ENCODE measurements at regions not wholly inside any gene's neighbourhood (a gene's known extent, or its start where the extent isn't known, plus 50 kb on each side); places are given as distances from the start of the nearest gene placed in this dataset.
A peak's percentile ranks its signal among the peaks of the same experiment; 100 is the strongest.
"Not testable (repeated sequence)": the region's sequence is repeated elsewhere in the genome, so short reads cannot be mapped to it uniquely, and the experiment has no call there.

DNA sequence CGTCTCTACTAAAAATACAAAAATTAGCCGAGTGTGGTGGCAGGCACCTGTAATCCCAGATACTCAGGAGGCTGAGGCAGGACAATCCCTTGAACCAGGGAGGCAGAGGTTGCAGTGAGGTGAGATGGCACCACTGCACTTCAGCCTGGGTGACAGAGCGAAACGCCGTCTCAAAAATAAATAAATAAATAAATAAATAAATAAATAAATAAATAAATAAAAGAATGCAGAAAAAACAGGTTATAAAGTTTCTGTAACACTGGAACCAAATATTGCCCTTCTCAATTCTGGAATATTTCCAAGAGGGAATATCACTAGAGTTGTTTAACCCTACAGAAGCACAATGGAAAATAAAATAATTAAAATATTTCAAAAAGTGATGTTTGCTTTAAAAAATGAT, 418.4 kb downstream of the ADAM29 start:
- ATAC-seq = not testable (repeated sequence)

GRCh38 chr4:175339100-175339707, 421.0 kb downstream of the ADAM29 start:
- Mint-ChIP-seq H3K27ac (no peak overlapping the region), H3K4me3 (no peak overlapping the region), H3K27me3 (ENCODE audit: insufficient read depth, low read depth, poor library complexity) (no peaks in the 10 kb centered on the region), H3K36me3 (ENCODE audit: low read depth) (peaks cover 5% of the 10 kb centered on the region), H3K9me3 (peaks cover 7% of the 10 kb centered on the region), H3K4me1 (no peaks in the 10 kb centered on the region)
- Histone ChIP-seq H3K27ac (ENCODE audit: low read depth) (no peak overlapping the region), H3K36me3 (ENCODE audit: insufficient read depth) (no peaks in the 10 kb centered on the region), H3F3A (replicated peaks; ENCODE audit: low read depth) (no peaks in the 10 kb centered on the region), H3K79me2 (replicated peaks; ENCODE audit: insufficient read depth) (no peaks in the 10 kb centered on the region), H3K9me2 (ENCODE audit: insufficient read depth) (peaks cover 2% of the 10 kb centered on the region; the same call in 1 of the 2 replicates), H3K4me2 (no peak overlapping the region), H3K4me1 (ENCODE audit: insufficient read depth) (no peaks in the 10 kb centered on the region), H2AFZ (no peak overlapping the region), H3K27me3 (ENCODE audit: insufficient read depth) (no peaks in the 10 kb centered on the region), H4K20me1 (replicated peaks; ENCODE audit: insufficient read depth) (no peaks in the 10 kb centered on the region), H3K4me3 (no peak overlapping the region)
- no peak for ATAC-seq
- no peak for DNase-seq (ENCODE audit: low spot score)
- TF ChIP-seq, protein P1, sequence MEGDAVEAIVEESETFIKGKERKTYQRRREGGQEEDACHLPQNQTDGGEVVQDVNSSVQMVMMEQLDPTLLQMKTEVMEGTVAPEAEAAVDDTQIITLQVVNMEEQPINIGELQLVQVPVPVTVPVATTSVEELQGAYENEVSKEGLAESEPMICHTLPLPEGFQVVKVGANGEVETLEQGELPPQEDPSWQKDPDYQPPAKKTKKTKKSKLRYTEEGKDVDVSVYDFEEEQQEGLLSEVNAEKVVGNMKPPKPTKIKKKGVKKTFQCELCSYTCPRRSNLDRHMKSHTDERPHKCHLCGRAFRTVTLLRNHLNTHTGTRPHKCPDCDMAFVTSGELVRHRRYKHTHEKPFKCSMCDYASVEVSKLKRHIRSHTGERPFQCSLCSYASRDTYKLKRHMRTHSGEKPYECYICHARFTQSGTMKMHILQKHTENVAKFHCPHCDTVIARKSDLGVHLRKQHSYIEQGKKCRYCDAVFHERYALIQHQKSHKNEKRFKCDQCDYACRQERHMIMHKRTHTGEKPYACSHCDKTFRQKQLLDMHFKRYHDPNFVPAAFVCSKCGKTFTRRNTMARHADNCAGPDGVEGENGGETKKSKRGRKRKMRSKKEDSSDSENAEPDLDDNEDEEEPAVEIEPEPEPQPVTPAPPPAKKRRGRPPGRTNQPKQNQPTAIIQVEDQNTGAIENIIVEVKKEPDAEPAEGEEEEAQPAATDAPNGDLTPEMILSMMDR (conservative IDR thresholded peaks at IDR 0.05; ENCODE audit: low read depth in 2 of 2) = no peak
- TF ChIP-seq, protein P2, sequence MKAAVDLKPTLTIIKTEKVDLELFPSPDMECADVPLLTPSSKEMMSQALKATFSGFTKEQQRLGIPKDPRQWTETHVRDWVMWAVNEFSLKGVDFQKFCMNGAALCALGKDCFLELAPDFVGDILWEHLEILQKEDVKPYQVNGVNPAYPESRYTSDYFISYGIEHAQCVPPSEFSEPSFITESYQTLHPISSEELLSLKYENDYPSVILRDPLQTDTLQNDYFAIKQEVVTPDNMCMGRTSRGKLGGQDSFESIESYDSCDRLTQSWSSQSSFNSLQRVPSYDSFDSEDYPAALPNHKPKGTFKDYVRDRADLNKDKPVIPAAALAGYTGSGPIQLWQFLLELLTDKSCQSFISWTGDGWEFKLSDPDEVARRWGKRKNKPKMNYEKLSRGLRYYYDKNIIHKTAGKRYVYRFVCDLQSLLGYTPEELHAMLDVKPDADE (IDR thresholded peaks at IDR 0.05) = no peak

More for the DNA sequence above, 418.4 kb downstream of the ADAM29 start:
- H3K27ac Mint-ChIP-seq; H2AFZ ChIP-seq; DNase-seq (ENCODE audit: low spot score); H3K4me1 Mint-ChIP-seq; H3K27me3 ChIP-seq (ENCODE audit: insufficient read depth); H3K9me3 Mint-ChIP-seq; H3K36me3 ChIP-seq (ENCODE audit: insufficient read depth); H4K20me1 ChIP-seq (replicated peaks; ENCODE audit: insufficient read depth); H3K4me3 Mint-ChIP-seq; H3K27me3 Mint-ChIP-seq (ENCODE audit: insufficient read depth, low read depth, poor library complexity); H3K4me2 ChIP-seq; H3K4me3 ChIP-seq; H3K27ac ChIP-seq (ENCODE audit: low read depth); H3K79me2 ChIP-seq (replicated peaks; ENCODE audit: insufficient read depth); H3K9me2 ChIP-seq (ENCODE audit: insufficient read depth); H3K4me1 ChIP-seq (ENCODE audit: insufficient read depth); H3F3A ChIP-seq (replicated peaks; ENCODE audit: low read depth); H3K36me3 Mint-ChIP-seq (ENCODE audit: low read depth): not testable (repeated sequence)

DNA sequence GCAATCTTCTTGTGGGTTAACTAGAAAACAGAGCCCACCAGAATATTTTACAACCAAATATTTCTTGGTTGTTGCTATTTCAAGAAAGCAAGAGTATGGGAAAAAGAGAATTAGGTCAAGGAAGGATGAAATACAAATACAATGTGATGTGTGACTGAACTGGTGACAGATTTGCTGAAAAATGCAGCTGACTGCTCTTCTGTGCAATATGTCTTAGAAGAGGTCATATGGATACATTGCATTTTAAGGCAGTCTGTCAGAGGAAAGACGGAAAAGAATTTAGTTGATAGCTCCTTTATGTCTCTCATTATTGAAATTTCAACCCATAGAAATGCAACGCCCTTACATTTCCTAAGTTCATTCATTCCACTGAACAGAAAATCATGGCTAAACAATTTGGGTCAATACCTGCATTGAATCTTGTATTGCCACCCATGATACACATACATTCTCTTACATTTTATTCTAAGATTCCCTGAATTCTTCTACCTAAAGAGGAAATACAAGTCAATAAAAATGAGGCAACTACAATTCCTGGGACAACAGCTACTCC, 423.1 kb downstream of the ADAM29 start:
- Mint-ChIP-seq H3K27ac (no peak overlapping the region), H3K4me3 (no peak overlapping the region), H3K9me3 (peaks cover 8% of the 10 kb centered on the region), H3K36me3 (ENCODE audit: low read depth) (peaks cover 6% of the 10 kb centered on the region), H3K27me3 (ENCODE audit: insufficient read depth, low read depth, poor library complexity) (no peaks in the 10 kb centered on the region), H3K4me1 (no peaks in the 10 kb centered on the region)
- H3F3A ChIP-seq (replicated peaks; ENCODE audit: low read depth) = no peaks in the 10 kb centered on the region
- no peaks in the 10 kb centered on the region for H3K36me3 ChIP-seq (ENCODE audit: insufficient read depth)
- H3K9me2 ChIP-seq (ENCODE audit: insufficient read depth) = no peaks in the 10 kb centered on the region
- H3K27ac ChIP-seq (ENCODE audit: low read depth) = no peak overlapping the region
- DNase-seq (ENCODE audit: low spot score) (no peak), ATAC-seq (no peak)
- 0 out of 2 replicates have a peak overlapping the region, but pooled peaks have one; percentile 11 for H2AFZ ChIP-seq
- no peak overlapping the region for H3K4me2 ChIP-seq
- H3K79me2 ChIP-seq (replicated peaks; ENCODE audit: insufficient read depth) = no peaks in the 10 kb centered on the region
- H3K4me1 ChIP-seq (ENCODE audit: insufficient read depth) = no peaks in the 10 kb centered on the region
- no peak overlapping the region for H3K4me3 ChIP-seq
- H4K20me1 ChIP-seq (replicated peaks; ENCODE audit: insufficient read depth) = no peaks in the 10 kb centered on the region
- H3K27me3 ChIP-seq (ENCODE audit: insufficient read depth) = no peaks in the 10 kb centered on the region
- no peak for TF ChIP-seq NANOG (IDR thresholded peaks at IDR 0.05; ENCODE audit: borderline replicate concordance)
- TF ChIP-seq, protein P1 (conservative IDR thresholded peaks at IDR 0.05; ENCODE audit: low read depth in 2 of 2) = no peak

All from GM23338 (cell line).